Lower leg skin (tissue), 3 donors: ENCODE measurements at regions not wholly inside any gene's neighbourhood (a gene's known extent, or its start where the extent isn't known, plus 50 kb on each side); places are given as distances from the start of the nearest gene placed in this dataset.

ENCODE experiments used
- CTCF ChIP-seq, 3 donors: fragments of 450-650 bp; IDR thresholded peaks; one replicate each; pipeline ENCODE4 v1.5.1; 2016; ENCODE audit warnings: antibody characterized with exemption in 3 of 3, mild to moderate bottlenecking in 3 of 3, moderate library complexity in 2 of 3
- POLR2A ChIP-seq, 2 donors: fragments of 450-650 bp; IDR thresholded peaks; one replicate each; pipeline ENCODE4 v1.6.1; 2016 to 2017; ENCODE audit warnings: antibody characterized with exemption in 2 of 2, mild to moderate bottlenecking in 1 of 2, moderate library complexity in 1 of 2

- TF ChIP-seq CTCF (IDR thresholded peaks at IDR 0.05) (no peak), POLR2A (IDR thresholded peaks at IDR 0.05) (no peak)
Observed at GRCh38 chr13:109647699-109648098, 138.7 kb downstream of the IRS2 start.
